Esophagus squamous epithelium (tissue), 4 donors: ENCODE measurements at regions not wholly inside any gene's neighbourhood (a gene's known extent, or its start where the extent isn't known, plus 50 kb on each side); places are given as distances from the start of the nearest gene placed in this dataset.

Experiments used
- POLR2A ChIP-seq, 4 donors: fragments of 450-650 bp; IDR thresholded peaks; one replicate each; pipeline ENCODE4 v1.6.1; 2017; ENCODE audit warnings: antibody characterized with exemption in 4 of 4, mild to moderate bottlenecking in 4 of 4, moderate library complexity in 3 of 4
- TF ChIP-seq, protein P1 (sequence below), 6 experiments: fragments of 450-650 bp in 4 of 6; fragments of 200-600 bp in 2 of 6; sonication (generic) in 2 of 6; IDR thresholded peaks; one replicate each; pipeline ENCODE4 v1.5.1; 2016 to 2019; ENCODE audit warnings: antibody characterized with exemption in 6 of 6, mild to moderate bottlenecking in 4 of 6, moderate library complexity in 4 of 6

DNA sequence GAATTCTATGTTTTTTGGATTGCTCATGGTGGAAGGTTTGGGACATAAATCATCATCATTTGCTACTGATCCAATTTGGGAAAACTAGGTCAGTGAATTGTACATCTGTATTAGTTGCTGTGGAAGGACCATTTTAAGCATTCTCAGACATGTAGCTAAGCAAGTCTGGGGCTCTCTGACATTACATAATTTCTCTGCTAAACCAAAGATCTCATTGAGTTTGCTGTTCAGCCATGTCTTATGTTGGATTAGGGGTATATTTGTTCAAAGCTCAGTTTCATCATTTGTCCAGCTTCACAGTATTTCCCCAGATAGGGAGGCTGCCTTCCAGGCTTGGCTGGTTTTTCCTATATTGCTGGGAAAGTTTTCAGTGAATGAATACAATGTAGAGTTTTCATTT, 399.7 kb downstream of the MTX2 start:
- TF ChIP-seq, protein P1, sequence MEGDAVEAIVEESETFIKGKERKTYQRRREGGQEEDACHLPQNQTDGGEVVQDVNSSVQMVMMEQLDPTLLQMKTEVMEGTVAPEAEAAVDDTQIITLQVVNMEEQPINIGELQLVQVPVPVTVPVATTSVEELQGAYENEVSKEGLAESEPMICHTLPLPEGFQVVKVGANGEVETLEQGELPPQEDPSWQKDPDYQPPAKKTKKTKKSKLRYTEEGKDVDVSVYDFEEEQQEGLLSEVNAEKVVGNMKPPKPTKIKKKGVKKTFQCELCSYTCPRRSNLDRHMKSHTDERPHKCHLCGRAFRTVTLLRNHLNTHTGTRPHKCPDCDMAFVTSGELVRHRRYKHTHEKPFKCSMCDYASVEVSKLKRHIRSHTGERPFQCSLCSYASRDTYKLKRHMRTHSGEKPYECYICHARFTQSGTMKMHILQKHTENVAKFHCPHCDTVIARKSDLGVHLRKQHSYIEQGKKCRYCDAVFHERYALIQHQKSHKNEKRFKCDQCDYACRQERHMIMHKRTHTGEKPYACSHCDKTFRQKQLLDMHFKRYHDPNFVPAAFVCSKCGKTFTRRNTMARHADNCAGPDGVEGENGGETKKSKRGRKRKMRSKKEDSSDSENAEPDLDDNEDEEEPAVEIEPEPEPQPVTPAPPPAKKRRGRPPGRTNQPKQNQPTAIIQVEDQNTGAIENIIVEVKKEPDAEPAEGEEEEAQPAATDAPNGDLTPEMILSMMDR (IDR thresholded peaks at IDR 0.05): no peak
- TF ChIP-seq POLR2A (IDR thresholded peaks at IDR 0.05): no peak
